IPS-18a (cell line): ENCODE measurements at regions not wholly inside any gene's neighbourhood (a gene's known extent, or its start where the extent isn't known, plus 50 kb on each side); places are given as distances from the start of the nearest gene placed in this dataset.

Experiments
- H3K27ac ChIP-seq: one replicate; pipeline ENCODE4 v1.5.1; 2013; ENCODE audit warnings: low read length
- H3K27me3 ChIP-seq: one replicate; pipeline ENCODE4 v1.6.1; 2013; ENCODE audit warnings: mild to moderate bottlenecking, low read length; ENCODE audit not compliant: control insufficient read depth, insufficient read depth
- H3K36me3 ChIP-seq: one replicate; pipeline ENCODE4 v1.6.1; 2013; ENCODE audit warnings: low read depth, low read length; ENCODE audit not compliant: control insufficient read depth
- H3K4me1 ChIP-seq: one replicate; pipeline ENCODE4 v1.6.1; 2013; ENCODE audit warnings: low read depth, low read length; ENCODE audit not compliant: control insufficient read depth
- H3K4me3 ChIP-seq: one replicate; pipeline ENCODE4 v1.5.1; 2013; ENCODE audit warnings: low read length
- H3K9ac ChIP-seq: one replicate; pipeline ENCODE4 v1.6.1; 2013; ENCODE audit warnings: mild to moderate bottlenecking, low read length, moderate library complexity
- H3K9me3 ChIP-seq: one replicate; pipeline ENCODE4 v1.6.1; 2013; ENCODE audit warnings: low read depth, low read length; ENCODE audit not compliant: control insufficient read depth

DNA sequence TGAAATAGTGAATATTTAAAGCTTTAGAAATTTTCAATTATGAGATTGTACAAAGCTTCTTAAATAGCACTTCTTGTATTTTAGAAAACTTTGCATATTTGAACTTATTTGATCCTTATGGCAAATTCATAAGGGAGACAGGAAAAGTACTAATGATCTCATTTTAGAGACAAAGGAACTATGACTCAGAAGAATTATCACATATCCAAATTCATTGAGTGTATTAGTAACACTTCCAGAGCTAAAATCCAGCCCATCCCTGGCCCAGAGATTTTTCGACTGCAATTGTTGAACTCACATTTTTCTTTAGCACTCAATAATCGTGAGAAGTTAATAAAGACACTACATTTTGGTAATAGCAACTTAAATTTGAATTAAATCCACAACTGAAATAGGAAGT is 704.3 kb downstream of the EPM2A start:
- no peak overlapping the region for H3K27ac ChIP-seq

DNA sequence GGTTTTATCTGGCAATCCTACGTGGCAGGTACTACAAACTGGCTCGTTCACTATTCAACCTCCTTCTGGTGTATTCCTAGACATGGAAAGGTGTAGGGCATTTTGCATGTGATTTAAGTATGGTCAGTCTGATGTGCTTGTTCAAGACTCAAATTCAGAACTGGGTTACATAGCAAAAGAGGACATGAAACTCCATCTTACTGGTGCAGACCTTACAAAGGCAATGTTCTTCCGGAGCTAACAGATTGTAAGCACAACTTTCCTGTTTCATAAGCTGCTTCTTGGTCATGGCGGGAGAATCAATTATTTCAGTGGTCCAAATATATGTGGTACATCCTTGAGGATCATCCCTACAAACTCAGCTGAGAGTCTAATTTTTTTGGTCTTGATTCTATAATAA is 703.4 kb downstream of the EPM2A start:
- H3K9ac ChIP-seq = no peak overlapping the region
- no peaks in the 10 kb centered on the region for H3K4me1 ChIP-seq
- no peak overlapping the region for H3K27ac ChIP-seq

More for the DNA sequence above, 704.3 kb downstream of the EPM2A start:
- no peak overlapping the region for H3K9ac ChIP-seq
- H3K36me3 ChIP-seq = no peaks in the 10 kb centered on the region
- H3K27me3 ChIP-seq = no peaks in the 10 kb centered on the region
- H3K4me3 ChIP-seq = no peak overlapping the region
- H3K4me1 ChIP-seq = no peaks in the 10 kb centered on the region
- H3K9me3 ChIP-seq = no peaks in the 10 kb centered on the region

DNA sequence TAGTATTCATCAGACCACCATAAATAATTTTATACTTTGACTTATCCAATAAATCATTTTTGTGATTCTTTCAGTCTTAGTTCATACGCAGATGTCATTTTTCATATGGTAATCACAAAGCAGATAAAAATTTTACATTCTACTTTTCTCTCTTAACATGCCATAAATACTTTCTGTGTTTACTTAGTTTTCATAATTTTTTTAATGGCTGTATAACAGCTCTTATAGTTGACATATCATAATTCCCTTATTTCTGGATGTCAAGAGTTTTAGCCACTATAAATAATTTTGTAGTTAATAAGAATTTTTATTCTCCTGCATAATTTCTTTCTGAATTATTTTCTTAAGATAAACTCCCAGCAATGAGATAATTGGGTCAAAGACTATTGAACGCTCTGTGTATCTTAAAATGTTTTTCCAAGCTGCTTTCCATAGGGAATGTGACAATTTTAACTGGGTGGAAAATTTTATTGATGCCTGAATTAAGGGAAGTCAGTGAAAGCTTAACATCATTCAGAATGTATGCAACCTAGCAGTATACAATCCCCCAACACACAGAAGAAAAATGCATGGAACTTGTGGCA is 702.7 kb downstream of the EPM2A start:
- no peak overlapping the region for H3K4me3 ChIP-seq
- no peaks in the 10 kb centered on the region for H3K9me3 ChIP-seq
- no peak overlapping the region for H3K9ac ChIP-seq
- no peaks in the 10 kb centered on the region for H3K36me3 ChIP-seq
- H3K27me3 ChIP-seq = no peaks in the 10 kb centered on the region
- H3K4me1 ChIP-seq = no peaks in the 10 kb centered on the region
- no peak overlapping the region for H3K27ac ChIP-seq

More for the DNA sequence above, 703.4 kb downstream of the EPM2A start:
- Histone ChIP-seq H3K36me3 (no peaks in the 10 kb centered on the region), H3K9me3 (no peaks in the 10 kb centered on the region), H3K27me3 (no peaks in the 10 kb centered on the region), H3K4me3 (no peak overlapping the region)

DNA sequence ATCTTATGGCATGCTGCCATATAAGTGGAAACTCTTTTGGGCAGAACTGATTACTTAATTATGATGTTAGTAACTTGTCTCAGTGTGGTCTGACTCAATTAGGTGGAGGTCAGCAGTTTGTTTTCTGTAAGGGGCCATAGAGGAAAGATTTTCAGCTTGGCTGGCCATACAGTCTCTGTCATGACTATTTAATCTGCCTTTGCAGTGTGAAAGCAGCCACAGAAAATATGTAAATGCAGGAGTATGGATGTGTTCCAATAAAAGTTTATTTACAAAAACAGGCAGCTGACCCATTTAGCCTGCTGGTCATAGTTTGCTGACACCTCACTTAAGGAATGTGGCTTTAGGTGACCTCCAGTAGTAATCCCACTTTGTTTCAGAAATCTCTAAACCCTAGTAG is 700.7 kb downstream of the EPM2A start:
- H3K27me3 ChIP-seq = no peaks in the 10 kb centered on the region
- H3K9me3 ChIP-seq = no peaks in the 10 kb centered on the region
- H3K36me3 ChIP-seq = no peaks in the 10 kb centered on the region

DNA sequence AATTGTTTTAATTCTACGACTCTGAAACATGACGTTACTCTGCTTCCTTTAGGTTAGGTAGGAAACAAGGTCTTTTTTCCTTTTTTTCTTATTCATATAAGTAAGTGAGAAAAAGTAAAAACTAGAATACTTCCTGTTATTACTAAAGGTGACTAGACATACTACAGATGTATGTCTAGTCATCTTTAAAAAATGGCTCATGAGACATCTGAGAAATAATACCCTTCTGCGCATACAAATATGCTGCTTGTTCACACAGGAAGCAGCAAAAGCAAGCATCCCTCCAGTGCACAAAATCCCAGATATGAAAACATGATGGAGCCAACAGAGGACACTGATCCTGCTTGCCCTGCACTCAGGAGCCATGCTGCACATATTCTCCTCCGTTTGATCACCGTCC is 699.1 kb downstream of the EPM2A start:
- H3K9ac ChIP-seq = no peak overlapping the region
- H3K27me3 ChIP-seq = no peaks in the 10 kb centered on the region
- no peaks in the 10 kb centered on the region for H3K36me3 ChIP-seq
- no peak overlapping the region for H3K27ac ChIP-seq
- no peak overlapping the region for H3K4me3 ChIP-seq
- no peaks in the 10 kb centered on the region for H3K9me3 ChIP-seq
- H3K4me1 ChIP-seq = no peaks in the 10 kb centered on the region

More for the DNA sequence above, 700.7 kb downstream of the EPM2A start:
- Histone ChIP-seq H3K4me1 (no peaks in the 10 kb centered on the region), H3K27ac (no peak overlapping the region), H3K4me3 (no peak overlapping the region), H3K9ac (no peak overlapping the region)

DNA sequence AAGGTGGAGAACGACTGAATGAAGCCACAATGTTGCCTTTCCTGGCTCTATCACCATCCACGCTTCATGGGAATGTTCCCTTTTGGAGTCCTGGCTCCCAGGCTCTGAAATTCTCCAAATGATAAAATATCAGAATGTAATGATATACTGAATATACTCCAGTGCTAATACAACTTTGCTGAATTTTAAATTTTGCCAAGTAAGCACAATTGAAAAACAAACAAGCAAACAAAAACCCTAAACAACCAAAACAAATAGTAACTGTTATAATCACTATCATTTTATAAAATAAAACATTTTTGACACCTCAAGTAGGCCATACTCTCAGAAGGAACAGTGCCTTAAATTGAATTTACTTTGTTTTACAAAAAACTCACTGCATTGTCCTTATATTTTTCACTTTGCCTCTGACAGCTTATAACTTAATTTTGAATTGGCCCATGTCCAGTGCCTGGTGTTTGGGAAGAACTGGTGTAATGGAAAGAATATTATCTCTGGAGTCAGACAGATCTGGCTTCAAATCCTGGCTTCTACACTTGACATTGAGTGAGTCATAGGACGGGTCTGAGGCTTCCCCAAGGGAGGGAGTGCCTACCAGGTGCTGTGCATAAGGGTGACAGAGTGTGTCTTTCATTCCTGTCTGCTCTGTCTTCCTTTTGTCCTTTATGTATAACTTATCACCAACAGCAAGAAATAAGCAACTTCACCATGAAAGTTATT is 698.3 kb downstream of the EPM2A start:
- Histone ChIP-seq H3K27ac (no peak overlapping the region), H3K4me3 (no peak overlapping the region), H3K4me1 (no peaks in the 10 kb centered on the region), H3K9me3 (no peaks in the 10 kb centered on the region), H3K9ac (no peak overlapping the region), H3K36me3 (no peaks in the 10 kb centered on the region), H3K27me3 (no peaks in the 10 kb centered on the region)

DNA sequence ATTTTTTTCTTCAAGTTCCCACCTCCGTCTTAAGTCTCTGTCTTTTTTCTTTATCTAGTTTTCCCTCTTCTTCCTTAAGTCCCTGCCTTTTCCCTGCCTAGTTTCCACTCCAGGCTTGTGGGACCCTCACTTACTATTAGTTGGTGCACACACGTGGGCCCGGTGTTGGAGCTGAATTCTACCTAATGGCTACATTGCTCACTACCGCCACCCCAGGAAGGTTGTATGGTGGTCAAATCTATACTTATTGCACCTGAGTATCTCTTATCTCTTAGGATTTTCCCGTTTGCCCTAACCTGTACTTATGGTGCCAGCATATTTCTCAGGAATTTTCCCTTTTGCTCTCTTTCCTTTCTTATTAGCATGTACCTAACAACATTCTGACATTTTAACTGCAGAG is 692.8 kb downstream of the EPM2A start:
- H3K36me3 ChIP-seq = no peaks in the 10 kb centered on the region
- H3K9me3 ChIP-seq = no peaks in the 10 kb centered on the region
- no peaks in the 10 kb centered on the region for H3K4me1 ChIP-seq
- H3K9ac ChIP-seq = no peak overlapping the region
- H3K27ac ChIP-seq = no peak overlapping the region
- no peak overlapping the region for H3K4me3 ChIP-seq
- H3K27me3 ChIP-seq = no peaks in the 10 kb centered on the region

DNA sequence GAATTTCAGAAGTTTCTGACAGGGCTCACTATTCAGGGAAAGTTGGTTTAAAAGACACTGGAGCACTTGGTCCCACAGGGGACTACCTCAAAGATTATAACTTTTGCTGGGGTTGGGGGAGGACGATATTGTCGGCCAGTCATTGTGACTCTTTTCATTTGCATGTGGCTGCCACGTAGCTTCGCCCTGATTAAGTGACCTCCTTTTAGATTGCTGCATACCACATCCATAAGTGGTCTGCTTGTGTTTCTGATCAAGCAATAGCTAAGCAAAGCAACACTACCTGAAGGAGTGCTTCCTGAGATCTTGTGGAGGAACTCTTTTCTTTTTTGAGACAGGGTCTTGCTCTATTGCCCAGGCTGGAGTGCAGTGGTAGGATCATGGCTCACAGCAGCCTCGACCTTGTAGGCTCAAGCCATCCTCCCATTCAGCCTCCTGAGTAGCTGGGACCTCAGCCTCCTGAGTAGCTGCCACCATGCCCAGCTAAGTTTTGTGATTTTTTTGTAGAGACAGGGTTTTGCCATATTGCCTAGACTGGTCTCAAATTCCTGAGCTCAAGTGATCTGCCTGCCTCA is 691.3 kb downstream of the EPM2A start:
- H3K27ac ChIP-seq = no peak overlapping the region
- no peak overlapping the region for H3K9ac ChIP-seq
- H3K27me3 ChIP-seq = no peaks in the 10 kb centered on the region
- H3K4me1 ChIP-seq = no peaks in the 10 kb centered on the region
- no peaks in the 10 kb centered on the region for H3K9me3 ChIP-seq
- H3K4me3 ChIP-seq = no peak overlapping the region
- H3K36me3 ChIP-seq = no peaks in the 10 kb centered on the region

DNA sequence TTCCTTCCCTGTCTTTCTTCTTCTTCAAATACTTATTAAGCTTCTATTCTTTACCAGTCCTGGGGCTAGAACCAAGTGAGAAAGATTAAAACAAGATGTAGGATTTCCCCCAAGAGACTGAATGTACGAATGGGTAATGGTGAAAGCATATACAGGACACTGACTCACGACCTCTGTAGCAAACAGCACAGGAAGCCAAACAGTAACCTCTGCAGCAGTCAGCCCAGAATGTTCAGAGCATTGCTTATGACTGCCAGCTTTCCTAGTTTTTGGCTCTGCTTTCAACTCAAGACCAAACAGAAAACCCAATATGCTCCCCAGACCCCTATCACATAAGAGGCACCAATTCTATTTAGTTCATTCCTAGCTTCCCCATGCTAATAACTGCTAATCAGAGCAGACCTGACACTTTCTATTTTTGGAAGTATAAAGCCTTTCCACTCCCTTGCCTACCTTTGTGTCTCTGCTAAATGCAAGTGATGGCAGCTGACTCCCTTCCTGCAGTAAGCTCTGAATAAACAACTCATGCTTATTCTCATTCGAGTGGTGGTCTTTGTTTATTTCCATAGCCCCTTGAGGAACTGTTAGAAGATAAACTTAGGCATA is 690.6 kb downstream of the EPM2A start:
- Histone ChIP-seq H3K4me3 (no peak overlapping the region), H3K9me3 (no peaks in the 10 kb centered on the region), H3K4me1 (no peaks in the 10 kb centered on the region), H3K27ac (no peak overlapping the region), H3K27me3 (no peaks in the 10 kb centered on the region), H3K36me3 (no peaks in the 10 kb centered on the region), H3K9ac (no peak overlapping the region)

DNA sequence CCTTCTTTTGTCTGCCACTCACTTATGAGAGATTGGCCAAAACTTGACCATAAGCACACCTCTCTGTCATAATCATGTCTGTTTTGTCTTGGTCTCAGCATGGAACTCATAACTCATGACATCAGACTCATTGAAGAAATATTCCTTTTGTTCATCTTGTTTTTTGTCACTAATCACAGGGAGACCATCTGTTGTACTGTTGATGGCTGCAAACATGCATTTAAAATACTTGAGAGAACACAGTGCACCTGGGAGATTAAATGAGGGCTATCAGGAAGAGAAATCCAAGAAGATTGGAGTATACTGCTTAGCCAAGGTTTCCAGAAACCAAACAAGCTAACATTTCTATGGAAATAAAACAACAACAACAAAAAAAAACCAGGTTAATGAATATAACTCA is 689.7 kb downstream of the EPM2A start:
- Histone ChIP-seq H3K9me3 (no peaks in the 10 kb centered on the region), H3K36me3 (no peaks in the 10 kb centered on the region), H3K9ac (no peak overlapping the region), H3K27ac (no peak overlapping the region), H3K27me3 (no peaks in the 10 kb centered on the region), H3K4me3 (no peak overlapping the region), H3K4me1 (no peaks in the 10 kb centered on the region)

DNA sequence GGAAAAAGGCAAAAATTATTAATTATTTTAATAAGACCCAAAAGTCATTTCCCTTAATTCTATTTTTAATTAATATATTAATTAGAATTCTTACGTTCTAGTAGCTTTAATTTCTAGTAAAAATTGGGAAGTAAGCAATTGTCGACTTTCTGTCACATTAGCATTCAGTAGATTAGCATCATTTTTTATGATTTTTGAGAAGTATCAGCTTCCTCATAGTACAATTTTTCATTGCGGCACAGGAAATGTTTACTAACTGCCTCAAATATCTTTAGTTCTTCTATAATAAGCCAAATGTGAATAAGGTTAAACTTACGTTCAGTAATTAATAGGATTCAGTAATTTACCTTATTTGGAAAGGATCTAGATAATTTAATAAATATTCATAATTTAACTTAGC is 687.4 kb downstream of the EPM2A start:
- Histone ChIP-seq H3K36me3 (no peaks in the 10 kb centered on the region), H3K4me1 (no peaks in the 10 kb centered on the region), H3K9me3 (no peaks in the 10 kb centered on the region), H3K4me3 (no peak overlapping the region), H3K9ac (no peak overlapping the region), H3K27ac (no peak overlapping the region), H3K27me3 (no peaks in the 10 kb centered on the region)
